ENCODE measurements at regions not wholly inside any gene's neighbourhood (a gene's known extent, or its start where the extent isn't known, plus 50 kb on each side); places are given as distances from the start of the nearest gene placed in this dataset.
"Not testable (repeated sequence)": the region's sequence is repeated elsewhere in the genome, so short reads cannot be mapped to it uniquely, and the experiment has no call there.

DNA sequence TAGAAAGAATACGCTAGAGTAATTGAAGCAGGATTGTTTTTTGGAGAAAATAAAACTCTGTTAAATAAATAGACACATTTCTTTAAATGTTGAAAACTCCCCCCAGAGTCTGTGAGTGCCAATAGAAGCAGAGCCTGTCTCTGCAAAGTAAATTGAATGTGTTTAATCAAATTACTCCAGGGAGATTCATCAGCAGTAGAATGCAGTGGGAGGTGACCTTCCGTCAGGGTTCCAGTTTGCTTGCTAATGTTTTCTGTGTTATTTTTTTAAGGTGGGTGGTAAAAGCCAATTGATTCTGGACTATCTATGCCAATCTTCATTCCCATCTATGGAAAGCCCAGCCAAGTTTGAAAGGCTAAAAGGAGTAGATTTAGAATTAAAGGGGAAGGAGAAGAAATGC lies 612.4 kb upstream of the GRM7 start:
- no peak for DNase-seq

DNA sequence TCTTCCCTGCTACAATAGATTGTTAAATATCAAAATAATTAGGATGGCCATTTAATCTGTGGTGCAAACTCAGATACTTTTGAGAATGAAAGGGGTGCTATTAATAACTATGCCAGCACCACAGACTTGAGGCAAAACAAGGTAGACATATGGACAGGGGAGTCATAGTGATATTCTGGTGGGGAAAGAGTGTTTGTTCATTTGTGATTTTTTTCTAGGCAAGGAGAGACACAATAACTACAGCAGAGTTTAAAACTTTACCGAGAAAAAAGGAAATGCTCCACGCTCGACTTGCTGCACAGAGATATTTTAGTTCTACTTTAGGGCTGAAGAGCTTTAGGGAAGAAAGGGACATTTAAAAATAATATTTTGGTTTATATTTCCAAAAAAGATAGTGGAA lies 611.2 kb upstream of the GRM7 start:
- no peak for DNase-seq

DNA sequence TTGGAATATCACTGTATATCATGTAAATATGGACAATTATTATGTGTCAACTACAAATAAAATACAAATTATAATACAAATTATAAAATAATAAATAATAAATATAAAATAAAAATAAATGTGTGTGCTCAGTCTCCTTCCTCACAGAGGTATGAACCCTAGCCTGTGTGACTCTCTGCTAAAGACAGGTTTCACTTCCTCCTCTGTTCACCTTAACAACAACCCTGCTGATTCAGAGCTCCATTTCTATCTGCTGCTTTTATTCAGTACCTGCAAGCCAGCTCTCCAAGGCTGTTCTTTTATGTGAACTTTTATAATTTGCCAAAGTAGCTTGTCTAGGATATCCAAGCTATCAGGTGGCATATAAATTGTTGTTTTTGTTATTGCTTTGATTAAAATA lies 610.7 kb upstream of the GRM7 start:
- DNase-seq = no peak

- DNase-seq = no peak
Observed at GRCh38 chr3:6251612-6252400, 609.1 kb upstream of the GRM7 start.

GRCh38 chr3:6254490-6254889 lies 606.4 kb upstream of the GRM7 start:
- DNase-seq = no peak

GRCh38 chr3:6255229-6255628 lies 605.7 kb upstream of the GRM7 start:
- DNase-seq = no peak

DNA sequence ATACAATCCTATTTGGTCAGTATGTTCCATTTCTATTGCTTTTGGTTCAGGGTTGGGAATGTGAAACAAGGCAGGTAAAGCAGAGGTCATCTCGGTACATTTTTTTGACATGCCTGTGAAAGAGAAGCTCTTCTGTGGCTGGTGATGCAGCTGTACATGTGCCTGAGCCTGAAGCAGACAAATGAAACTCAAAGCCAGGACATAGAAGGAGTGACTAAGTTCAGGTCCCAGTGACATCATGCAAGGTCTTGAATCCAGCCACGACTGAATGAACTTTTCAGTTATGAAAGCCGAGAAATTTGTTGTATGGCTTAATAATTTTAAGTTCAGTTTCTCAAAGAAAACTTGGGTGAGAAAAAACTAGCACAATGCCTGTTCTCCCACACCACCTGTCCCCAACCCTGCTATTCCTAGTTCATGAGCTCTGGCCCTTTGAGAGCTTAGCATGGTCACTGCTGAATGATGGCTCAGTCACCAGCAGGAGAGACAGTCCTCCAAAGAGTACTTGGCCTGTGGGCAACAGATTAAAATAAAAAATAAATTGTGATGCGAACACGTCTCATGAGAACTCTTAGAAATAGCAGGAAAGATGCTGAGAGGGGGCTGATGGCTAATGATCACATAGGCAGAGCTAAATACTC lies 600.2 kb upstream of the GRM7 start:
- no peak for DNase-seq

- DNase-seq = peak; percentile 1
Observed at GRCh38 chr3:6262010-6262409, 598.9 kb upstream of the GRM7 start.

DNA sequence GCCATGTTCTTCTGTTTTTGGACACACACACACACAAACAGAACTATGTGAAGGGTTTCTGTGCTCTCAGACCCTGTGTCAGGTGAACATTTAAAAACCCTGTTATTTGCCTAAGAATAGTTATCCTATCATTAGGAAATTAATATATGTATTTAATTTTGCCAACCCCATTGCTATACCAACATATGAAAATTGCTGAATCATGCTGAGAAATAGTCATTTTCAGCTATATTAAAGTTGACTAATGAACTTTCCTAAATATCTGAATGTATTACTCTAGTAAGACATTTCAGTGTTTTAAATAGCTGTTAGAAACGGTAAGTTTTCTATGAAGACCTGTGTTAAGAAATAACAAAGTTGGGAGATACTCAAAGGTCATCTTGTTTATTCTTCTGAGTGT lies 596.9 kb upstream of the GRM7 start:
- no peak for DNase-seq

- no peak for DNase-seq
Observed at GRCh38 chr3:6264906-6265305, 596.0 kb upstream of the GRM7 start.

GRCh38 chr3:6266135-6266534 lies 594.8 kb upstream of the GRM7 start:
- no peak for DNase-seq

- DNase-seq = no peak
Observed at GRCh38 chr3:6273878-6274277, 587.0 kb upstream of the GRM7 start.

- DNase-seq = no peak
Observed at GRCh38 chr3:6281662-6282061, 579.3 kb upstream of the GRM7 start.

- DNase-seq = no peak
Observed at GRCh38 chr3:6282918-6283317, 578.0 kb upstream of the GRM7 start.

DNA sequence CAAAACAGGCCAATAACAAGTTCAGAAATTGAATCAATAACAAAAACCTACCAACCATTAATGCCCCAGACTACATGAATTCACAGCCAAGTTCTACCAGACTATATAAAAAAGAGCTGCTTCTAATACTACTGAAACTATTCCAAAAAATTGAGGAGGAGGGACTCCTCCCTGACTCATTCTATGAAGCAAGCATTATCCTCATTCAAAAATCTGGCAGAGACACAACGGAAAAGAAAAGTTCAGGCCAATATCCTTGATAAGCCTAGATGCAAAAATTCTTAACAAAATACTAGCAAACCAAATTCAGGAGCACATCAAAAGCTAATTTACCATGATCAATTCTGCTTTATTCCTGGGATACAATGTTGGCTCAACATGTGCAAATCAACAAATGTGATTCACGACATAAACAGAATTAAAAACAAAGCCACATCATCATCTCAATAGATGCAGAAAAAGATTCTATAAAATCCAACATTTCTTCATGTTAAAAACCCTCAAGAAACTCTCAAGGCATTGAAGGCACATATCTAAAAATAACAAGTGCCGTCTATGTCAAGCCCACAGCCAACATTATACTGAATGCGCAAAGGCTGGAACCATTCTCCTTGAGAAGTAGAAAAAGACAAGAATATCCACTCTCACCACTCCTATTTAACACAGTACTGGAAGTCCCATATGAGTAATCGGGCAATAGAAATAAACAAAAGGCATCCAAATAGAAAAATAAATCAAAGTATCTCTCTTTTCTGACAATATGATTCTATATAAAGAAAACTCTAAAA lies 573.6 kb upstream of the GRM7 start:
- no peak for DNase-seq

DNA sequence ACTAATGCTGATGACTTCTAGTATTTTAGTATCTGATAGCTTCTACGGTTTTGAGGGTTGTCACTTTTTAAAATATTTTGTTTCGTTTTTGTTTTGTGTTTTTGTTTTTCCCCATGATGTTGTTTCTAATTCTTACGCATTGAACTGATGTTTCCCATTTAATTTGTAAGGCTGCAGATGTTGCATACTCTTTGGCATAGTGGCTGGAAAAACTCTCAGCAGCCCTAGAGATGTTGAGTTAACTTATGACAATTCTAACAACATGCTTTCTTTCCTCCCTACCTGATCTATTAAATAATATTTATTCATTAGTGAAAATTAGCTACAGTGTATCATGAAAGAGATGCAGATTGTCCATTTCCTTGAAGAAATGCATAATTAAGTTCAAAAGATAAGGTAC lies 559.3 kb upstream of the GRM7 start:
- no peak for DNase-seq

GRCh38 chr3:6315906-6316305 lies 545.0 kb upstream of the GRM7 start:
- no peak for DNase-seq

GRCh38 chr3:6321999-6322398 lies 538.9 kb upstream of the GRM7 start:
- no peak for DNase-seq

GRCh38 chr3:6326771-6327170 lies 534.1 kb upstream of the GRM7 start:
- DNase-seq = peak; percentile 5

DNA sequence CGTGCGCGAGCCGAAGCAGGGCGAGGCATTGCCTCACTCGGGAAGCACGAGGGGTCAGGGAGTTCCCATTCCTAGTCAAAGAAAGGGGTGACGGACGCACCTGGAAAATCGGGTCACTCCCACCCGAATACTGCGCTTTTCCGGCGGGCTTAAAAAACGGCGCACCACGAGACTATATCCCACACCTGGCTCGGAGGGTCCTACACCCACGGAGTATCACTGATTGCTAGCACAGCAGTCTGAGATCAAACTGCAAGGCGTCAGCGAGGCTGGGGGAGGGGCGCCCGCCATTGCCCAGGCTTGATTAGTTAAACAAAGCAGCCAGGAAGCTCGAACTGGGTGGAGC lies 520.0 kb upstream of the GRM7 start:
- not testable (repeated sequence) for DNase-seq

- no peak for DNase-seq
Observed at GRCh38 chr3:6351752-6352151, 509.2 kb upstream of the GRM7 start.

DNA sequence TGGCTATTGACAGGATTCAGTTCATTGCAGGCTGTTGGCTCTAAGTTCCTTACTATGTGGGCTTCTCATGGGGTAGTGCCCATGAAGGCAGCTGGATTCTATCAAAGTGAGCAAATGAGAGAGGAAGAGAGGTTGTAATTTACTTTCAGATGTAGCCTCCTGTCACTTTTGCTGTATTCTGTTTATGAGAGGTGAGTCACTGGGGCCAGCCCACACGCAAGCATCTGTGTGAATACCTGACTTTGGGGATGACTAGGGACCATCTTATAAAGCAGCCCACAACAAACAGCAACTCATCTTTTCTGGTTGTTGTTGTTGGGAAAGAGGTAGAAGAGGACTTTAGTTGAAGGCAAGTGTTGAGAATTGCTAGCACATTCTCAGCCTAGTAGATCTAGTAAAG lies 506.3 kb upstream of the GRM7 start:
- no peak for DNase-seq

DNA sequence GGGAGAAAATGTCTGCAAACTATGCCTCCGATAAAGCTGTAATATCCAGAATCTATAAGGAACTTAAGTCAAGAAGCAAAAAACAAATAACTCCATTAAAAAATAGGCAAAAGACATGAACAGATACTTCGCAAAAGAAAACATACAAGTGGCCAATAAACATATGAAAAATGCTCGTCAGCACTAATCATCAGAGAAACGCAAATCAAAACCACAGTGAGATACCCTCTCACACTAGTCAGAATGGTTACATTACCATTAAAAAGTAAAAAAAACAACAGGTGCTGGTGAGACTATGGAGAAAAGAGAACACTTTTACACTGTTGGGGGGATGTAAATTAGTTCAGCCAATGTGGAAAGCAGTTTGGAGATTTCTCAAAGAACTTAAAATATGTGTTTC lies 498.5 kb upstream of the GRM7 start:
- no peak for DNase-seq

DNA sequence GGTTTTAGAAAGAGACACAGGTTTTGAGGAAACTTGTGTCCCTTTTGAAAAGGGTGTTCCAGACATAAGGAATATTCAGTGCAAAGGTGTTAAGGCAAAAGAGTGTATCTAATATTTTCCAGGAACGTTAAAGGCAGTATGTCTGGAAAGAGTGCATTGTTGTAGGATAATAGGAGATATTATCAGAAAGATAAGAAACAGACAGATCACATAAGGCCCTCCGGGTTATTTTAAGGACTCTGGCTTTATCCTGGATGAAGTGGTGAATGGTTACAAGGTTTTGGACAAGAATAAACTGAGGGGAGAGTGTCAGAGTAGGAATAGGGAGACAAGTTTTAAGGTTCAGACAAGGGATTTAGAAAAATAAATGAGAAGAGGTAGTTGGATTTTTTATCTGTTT lies 493.7 kb upstream of the GRM7 start:
- no peak for DNase-seq
